ENCODE measurements at regions not wholly inside any gene's neighbourhood (a gene's known extent, or its start where the extent isn't known, plus 50 kb on each side); places are given as distances from the start of the nearest gene placed in this dataset.

DNA sequence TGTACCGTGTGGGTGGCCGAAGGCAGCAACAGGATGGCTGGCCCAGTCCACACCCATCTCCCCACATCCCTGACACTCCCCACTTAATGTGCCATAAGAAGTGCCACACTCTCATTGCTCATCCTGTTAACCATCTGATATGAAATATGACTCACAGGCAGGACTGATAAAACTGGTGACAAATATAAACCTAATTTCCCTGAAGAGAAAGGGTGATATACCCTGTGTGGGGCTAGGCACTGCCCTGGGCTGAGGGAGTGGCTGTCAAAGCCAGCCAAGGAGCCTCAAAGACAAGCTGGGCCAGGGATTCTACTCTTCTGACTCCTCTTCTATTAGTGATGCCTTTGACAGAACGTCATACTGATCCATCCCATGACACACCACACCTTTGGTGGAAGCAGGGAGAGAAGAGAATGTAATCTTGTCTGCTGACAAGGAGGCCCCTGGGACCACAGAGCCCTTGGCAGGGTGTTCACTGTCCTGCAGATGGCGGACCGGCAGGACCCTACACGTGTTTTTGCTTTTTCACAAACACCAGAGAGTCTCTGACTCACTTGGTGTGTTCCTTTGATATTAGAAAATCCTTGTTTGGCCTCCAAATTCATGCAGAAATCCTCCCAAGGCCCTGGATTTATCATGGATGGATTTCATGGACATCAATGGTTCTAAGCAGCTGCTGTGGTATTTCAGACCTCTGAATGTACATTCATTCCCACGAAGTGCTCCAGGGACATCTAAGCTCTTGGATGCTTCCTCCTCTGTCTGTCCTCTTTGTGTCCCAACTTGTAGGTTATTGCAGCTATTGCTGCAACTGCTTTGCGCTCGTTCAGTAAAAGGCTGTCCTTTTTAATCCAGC is 98.0 kb upstream of the WASF3 start:
- TF ChIP-seq CTCF (IDR thresholded peaks at IDR 0.05; ENCODE audit: poor library complexity) (no peak), EZH2 (IDR thresholded peaks at IDR 0.05; ENCODE audit: borderline replicate concordance) (no peak), EZH2phosphoT487 (IDR thresholded peaks at IDR 0.05; ENCODE audit: low read depth, severe bottlenecking, unreplicated experiment) (no peak)
